ENCODE measurements at regions not wholly inside any gene's neighbourhood (a gene's known extent, or its start where the extent isn't known, plus 50 kb on each side); places are given as distances from the start of the nearest gene placed in this dataset.
A peak's percentile ranks its signal among the peaks of the same experiment; 100 is the strongest.

DNA sequence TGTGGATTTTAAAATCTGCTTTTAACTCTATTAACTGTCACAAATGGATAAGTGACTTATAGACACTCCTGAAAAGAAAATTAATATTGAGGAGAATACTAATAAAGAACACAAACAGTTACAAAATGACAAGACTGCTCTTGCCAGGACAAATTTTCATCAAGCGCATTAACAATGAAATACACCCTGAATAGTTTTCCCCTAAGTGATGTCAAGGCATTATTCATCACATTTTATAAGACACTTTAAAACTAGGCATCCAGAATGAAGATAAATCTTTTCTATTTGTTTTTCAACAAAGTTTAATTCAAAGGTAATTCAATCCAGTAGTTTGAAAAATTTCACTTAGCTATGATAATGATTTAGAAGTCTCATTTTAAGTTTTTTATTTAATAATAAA lies 110.5 kb upstream of the SEC61G start:
- no peak for DNase-seq
- no peak overlapping the region for H3K27ac Mint-ChIP-seq
- no peaks in the 10 kb centered on the region for H3K9me3 Mint-ChIP-seq
- no peaks in the 10 kb centered on the region for H3K36me3 Mint-ChIP-seq (ENCODE audit: low read depth)
- H3K27me3 Mint-ChIP-seq (ENCODE audit: insufficient read depth) = no peaks in the 10 kb centered on the region
- no peak for TF ChIP-seq CTCF (IDR thresholded peaks at IDR 0.05)
- H3K4me1 Mint-ChIP-seq (ENCODE audit: low read depth) = peaks cover 3% of the 10 kb centered on the region
- no peak overlapping the region for H3K4me3 Mint-ChIP-seq

DNA sequence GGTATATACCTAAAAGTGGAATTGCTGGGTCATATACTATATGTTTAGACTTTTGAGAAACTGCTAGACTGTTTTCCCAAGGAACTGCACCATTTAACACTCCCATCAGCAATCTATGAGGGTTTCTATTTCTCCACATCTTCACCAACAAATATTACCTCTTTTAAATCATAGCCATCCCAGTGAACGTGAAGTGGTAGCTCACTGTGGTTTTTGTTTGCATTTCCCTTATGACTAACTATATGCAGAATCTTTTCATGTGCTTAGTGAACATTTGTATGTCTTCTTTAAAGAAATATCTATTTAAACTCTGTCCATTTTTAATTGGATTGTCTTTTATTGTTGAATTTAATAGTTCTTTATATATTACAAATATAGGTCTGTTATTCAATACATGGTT lies 115.8 kb upstream of the SEC61G start:
- peaks cover 30% of the 10 kb centered on the region for H3K4me1 Mint-ChIP-seq (ENCODE audit: low read depth)

DNA sequence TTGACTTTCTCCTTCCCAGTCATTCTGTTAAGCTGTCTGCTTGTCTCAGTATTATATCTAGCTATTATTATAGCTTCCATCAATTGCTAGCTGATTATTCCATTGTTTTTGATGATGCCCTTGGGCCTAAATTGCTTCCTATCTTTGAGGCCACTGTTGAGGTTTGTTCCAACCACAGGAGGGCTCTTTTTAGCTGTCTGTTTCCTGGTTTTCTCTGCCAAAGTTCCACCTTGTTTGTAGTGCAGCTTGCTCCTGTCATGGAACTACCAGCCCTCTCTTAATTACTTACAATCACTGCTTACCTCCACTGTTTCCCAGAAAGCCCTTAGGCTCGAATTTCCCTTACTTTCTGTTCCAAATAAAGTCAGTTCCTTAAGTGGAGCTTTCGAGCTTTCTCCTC lies 118.7 kb upstream of the SEC61G start:
- Mint-ChIP-seq H3K9me3 (no peaks in the 10 kb centered on the region), H3K27me3 (ENCODE audit: insufficient read depth) (no peaks in the 10 kb centered on the region; the same call in 1 of the 2 replicates), H3K4me3 (no peak overlapping the region), H3K4me1 (ENCODE audit: low read depth) (peaks cover 35% of the 10 kb centered on the region), H3K36me3 (ENCODE audit: low read depth) (no peaks in the 10 kb centered on the region), H3K27ac (no peak overlapping the region)
- peak; percentile 28 for DNase-seq
- TF ChIP-seq CTCF (IDR thresholded peaks at IDR 0.05) = peak; percentile 56; the same call in 1 of the 2 replicates

More for the DNA sequence above, 115.8 kb upstream of the SEC61G start:
- Mint-ChIP-seq H3K27me3 (ENCODE audit: insufficient read depth) (no peaks in the 10 kb centered on the region; the same call in 1 of the 2 replicates), H3K4me3 (no peak overlapping the region), H3K9me3 (no peaks in the 10 kb centered on the region), H3K36me3 (ENCODE audit: low read depth) (no peaks in the 10 kb centered on the region), H3K27ac (no peak overlapping the region)
- no peak for TF ChIP-seq CTCF (IDR thresholded peaks at IDR 0.05)
- no peak for DNase-seq

- H3K4me3 Mint-ChIP-seq = no peak overlapping the region
- TF ChIP-seq CTCF (IDR thresholded peaks at IDR 0.05) = no peak
- no peaks in the 10 kb centered on the region for H3K36me3 Mint-ChIP-seq (ENCODE audit: low read depth)
- no peaks in the 10 kb centered on the region for H3K9me3 Mint-ChIP-seq
- DNase-seq = no peak
- H3K27me3 Mint-ChIP-seq (ENCODE audit: insufficient read depth) = no peaks in the 10 kb centered on the region; the same call in 1 of the 2 replicates
- peaks cover 35% of the 10 kb centered on the region for H3K4me1 Mint-ChIP-seq (ENCODE audit: low read depth)
- H3K27ac Mint-ChIP-seq = no peak overlapping the region
Measured at GRCh38 chr7:54878339-54878738, 119.3 kb upstream of the SEC61G start.

GRCh38 chr7:54879776-54880175 lies 120.8 kb upstream of the SEC61G start:
- H3K4me1 Mint-ChIP-seq (ENCODE audit: low read depth) = peaks cover 30% of the 10 kb centered on the region
- H3K4me3 Mint-ChIP-seq = no peak overlapping the region
- H3K27me3 Mint-ChIP-seq (ENCODE audit: insufficient read depth) = no peaks in the 10 kb centered on the region; the same call in 1 of the 2 replicates
- TF ChIP-seq CTCF (IDR thresholded peaks at IDR 0.05) = no peak
- H3K9me3 Mint-ChIP-seq = no peaks in the 10 kb centered on the region
- no peak overlapping the region for H3K27ac Mint-ChIP-seq
- DNase-seq = no peak
- H3K36me3 Mint-ChIP-seq (ENCODE audit: low read depth) = no peaks in the 10 kb centered on the region

Measured in HFFc6 (cell line).